Transverse colon (tissue), 4 donors: ENCODE measurements at regions not wholly inside any gene's neighbourhood (a gene's known extent, or its start where the extent isn't known, plus 50 kb on each side); places are given as distances from the start of the nearest gene placed in this dataset.

ENCODE experiments used
- EP300 ChIP-seq: sonication (generic); formaldehyde crosslinking; IDR thresholded peaks from one replicate; pipeline ENCODE4 v1.6.1; 2017; ENCODE audit warnings: antibody characterized with exemption, low read depth
- POLR2A ChIP-seq: fragments of 450-650 bp; IDR thresholded peaks from one replicate; pipeline ENCODE4 v1.6.1; 2016; ENCODE audit warnings: antibody characterized with exemption, mild to moderate bottlenecking, moderate library complexity
- POLR2AphosphoS5 ChIP-seq, 3 donors: sonication (generic); formaldehyde crosslinking; IDR thresholded peaks; one replicate each; pipeline ENCODE4 v1.6.1; 2016; ENCODE audit warnings: antibody characterized with exemption in 3 of 3
- TF ChIP-seq, protein P1 (sequence below), 5 experiments: fragments of 200-600 bp in 3 of 5; fragments of 450-650 bp in 2 of 5; sonication (generic) in 3 of 5; IDR thresholded peaks; 1 replicate in 2 of 5; 2 replicates in 3 of 5; pipeline ENCODE4 v1.5.1; 2016 to 2017; ENCODE audit warnings: antibody characterized with exemption in 5 of 5, inconsistent platforms in 3 of 5, mild to moderate bottlenecking in 2 of 5, moderate library complexity in 1 of 5

DNA sequence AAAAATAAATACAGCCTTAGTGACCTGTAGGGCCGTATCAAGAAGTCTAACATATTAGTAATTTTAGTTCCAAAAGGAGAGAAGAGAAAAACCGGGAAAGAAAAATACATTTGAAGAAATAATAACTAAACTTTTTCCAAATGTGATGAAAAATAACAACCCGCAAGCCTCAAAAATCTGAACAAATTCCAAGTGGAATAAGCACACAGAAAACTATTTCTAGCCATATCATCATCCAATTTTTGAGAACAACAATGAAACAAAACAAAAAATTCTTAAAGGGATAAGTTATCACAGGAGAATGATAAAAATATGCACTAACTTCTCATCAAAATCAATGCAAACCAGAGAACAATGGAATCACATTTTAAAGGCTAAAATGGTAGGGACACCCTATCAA is 198.1 kb upstream of the PLXNC1 start:
- TF ChIP-seq, protein P1, sequence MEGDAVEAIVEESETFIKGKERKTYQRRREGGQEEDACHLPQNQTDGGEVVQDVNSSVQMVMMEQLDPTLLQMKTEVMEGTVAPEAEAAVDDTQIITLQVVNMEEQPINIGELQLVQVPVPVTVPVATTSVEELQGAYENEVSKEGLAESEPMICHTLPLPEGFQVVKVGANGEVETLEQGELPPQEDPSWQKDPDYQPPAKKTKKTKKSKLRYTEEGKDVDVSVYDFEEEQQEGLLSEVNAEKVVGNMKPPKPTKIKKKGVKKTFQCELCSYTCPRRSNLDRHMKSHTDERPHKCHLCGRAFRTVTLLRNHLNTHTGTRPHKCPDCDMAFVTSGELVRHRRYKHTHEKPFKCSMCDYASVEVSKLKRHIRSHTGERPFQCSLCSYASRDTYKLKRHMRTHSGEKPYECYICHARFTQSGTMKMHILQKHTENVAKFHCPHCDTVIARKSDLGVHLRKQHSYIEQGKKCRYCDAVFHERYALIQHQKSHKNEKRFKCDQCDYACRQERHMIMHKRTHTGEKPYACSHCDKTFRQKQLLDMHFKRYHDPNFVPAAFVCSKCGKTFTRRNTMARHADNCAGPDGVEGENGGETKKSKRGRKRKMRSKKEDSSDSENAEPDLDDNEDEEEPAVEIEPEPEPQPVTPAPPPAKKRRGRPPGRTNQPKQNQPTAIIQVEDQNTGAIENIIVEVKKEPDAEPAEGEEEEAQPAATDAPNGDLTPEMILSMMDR (IDR thresholded peaks at IDR 0.05) = no peak
- TF ChIP-seq POLR2AphosphoS5 (IDR thresholded peaks at IDR 0.05) = no peak
- TF ChIP-seq EP300 = no peak
- TF ChIP-seq POLR2A = no peak
